Mucosa of descending colon (tissue), 3 donors: ENCODE measurements at regions not wholly inside any gene's neighbourhood (a gene's known extent, or its start where the extent isn't known, plus 50 kb on each side); places are given as distances from the start of the nearest gene placed in this dataset.
"Not testable (repeated sequence)": the region's sequence is repeated elsewhere in the genome, so short reads cannot be mapped to it uniquely, and the experiment has no call there.

Experiments used
- ATAC-seq: fragments of 200-7000 bp; cut with Tn5 transposase; one replicate; pipeline ENCODE4 v1.9.1; 2020; ENCODE audit warnings: mild to moderate bottlenecking, moderate library complexity
- DNase-seq, 3 donors: peaks; one replicate each; pipeline ENCODE4 v3.0.0-alpha.2; 2020
- H3K36me3 ChIP-seq: fragments of 200-600 bp; one replicate; pipeline ENCODE4 v1.8.0; 2021; ENCODE audit warnings: low read depth, mild to moderate bottlenecking
- H3K4me1 ChIP-seq: fragments of 200-600 bp; one replicate; pipeline ENCODE4 v1.8.0; 2021; ENCODE audit warnings: low read depth, mild to moderate bottlenecking
- H3K4me3 ChIP-seq: fragments of 200-600 bp; one replicate; pipeline ENCODE4 v1.8.0; 2021; ENCODE audit warnings: mild to moderate bottlenecking
- H3K9me3 ChIP-seq: fragments of 200-600 bp; one replicate; pipeline ENCODE4 v1.8.0; 2021; ENCODE audit warnings: mild to moderate bottlenecking
- intact Hi-C, 2 donors: fragments of 100-400 bp; cut with DNase I in 1 of 2; cut with micrococcal nuclease in 1 of 2; formaldehyde crosslinking; loops; one replicate each; pipeline versions ENCODE4 v1.11.0 to v1.11.1; 2022; cut with DNase I, micrococcal nuclease
- TF ChIP-seq, protein P1 (sequence below): fragments of 200-600 bp; IDR thresholded peaks from one replicate; pipeline ENCODE4 v1.8.0; 2022; ENCODE audit warnings: antibody characterized with exemption, mild to moderate bottlenecking
- donor health status: DM: no; HTN: no; CAD: no; lungs with moderate emphysema.
- donor health status: DM: no; HTN: no; CAD: no.
- donor health status: DM: no; HTN: yes; CAD: no.

DNA sequence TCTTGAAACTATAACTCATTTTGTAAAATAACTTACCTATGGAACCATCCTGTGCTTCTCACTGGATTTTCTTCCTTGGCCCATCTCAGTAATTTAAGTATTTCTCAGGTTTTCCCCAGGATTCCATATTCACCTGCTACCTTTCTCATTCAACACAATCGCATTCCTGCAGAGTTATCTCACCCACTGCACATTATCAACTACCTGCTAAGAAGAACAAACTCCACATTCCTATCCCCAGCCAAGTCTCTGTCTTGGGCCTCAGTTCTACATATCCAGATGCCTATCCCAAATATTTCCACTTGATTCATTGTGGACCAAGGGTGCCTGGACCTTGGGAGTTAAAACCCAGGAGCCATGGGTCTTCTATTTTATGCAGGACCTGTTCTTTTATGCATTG is 60.2 kb upstream of the KCNQ5 start:
- Histone ChIP-seq H3K4me3 (no peak overlapping the region), H3K4me1 (no peaks in the 10 kb centered on the region), H3K9me3 (no peaks in the 10 kb centered on the region), H3K36me3 (no peaks in the 10 kb centered on the region)
- intact Hi-C loops, result no loop called here
- no peak for DNase-seq
- TF ChIP-seq, protein P1, sequence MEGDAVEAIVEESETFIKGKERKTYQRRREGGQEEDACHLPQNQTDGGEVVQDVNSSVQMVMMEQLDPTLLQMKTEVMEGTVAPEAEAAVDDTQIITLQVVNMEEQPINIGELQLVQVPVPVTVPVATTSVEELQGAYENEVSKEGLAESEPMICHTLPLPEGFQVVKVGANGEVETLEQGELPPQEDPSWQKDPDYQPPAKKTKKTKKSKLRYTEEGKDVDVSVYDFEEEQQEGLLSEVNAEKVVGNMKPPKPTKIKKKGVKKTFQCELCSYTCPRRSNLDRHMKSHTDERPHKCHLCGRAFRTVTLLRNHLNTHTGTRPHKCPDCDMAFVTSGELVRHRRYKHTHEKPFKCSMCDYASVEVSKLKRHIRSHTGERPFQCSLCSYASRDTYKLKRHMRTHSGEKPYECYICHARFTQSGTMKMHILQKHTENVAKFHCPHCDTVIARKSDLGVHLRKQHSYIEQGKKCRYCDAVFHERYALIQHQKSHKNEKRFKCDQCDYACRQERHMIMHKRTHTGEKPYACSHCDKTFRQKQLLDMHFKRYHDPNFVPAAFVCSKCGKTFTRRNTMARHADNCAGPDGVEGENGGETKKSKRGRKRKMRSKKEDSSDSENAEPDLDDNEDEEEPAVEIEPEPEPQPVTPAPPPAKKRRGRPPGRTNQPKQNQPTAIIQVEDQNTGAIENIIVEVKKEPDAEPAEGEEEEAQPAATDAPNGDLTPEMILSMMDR, result no peak
- ATAC-seq, result no peak

DNA sequence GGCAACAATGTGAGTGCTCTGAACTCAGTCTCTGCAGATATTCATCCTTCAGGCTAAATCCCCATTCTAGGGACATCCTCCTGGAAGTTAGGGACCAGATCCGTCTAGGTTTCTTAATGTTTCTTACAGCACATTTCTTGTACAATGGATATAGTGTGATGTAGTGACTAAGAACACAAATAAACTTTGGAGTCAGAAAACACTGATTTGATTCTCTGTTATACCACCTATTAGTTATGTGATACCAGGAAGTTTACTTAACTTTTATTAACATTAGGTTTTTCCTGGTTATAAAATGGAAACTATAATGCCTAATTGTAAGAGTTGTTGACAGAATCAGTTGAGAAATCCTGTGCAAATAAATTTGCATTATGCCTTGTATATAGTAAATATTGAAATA is 57.6 kb upstream of the KCNQ5 start:
- no peaks in the 10 kb centered on the region for H3K9me3 ChIP-seq

DNA sequence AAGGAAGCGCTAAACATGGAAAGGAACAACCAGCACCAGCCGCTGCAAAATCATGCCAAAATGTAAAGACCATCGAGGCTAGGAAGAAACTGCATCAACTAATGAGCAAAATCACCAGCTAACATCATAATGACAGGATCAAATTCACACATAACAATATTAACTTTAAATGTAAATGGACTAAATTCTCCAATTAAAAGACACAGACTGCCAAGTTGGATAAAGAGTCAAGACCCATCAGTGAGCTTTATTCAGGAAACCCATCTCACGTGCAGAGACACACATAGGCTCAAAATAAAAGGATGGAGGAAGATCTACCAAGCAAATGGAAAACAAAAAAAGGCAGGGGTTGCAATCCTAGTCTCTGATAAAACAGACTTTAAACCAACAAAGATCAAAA is 49.9 kb upstream of the KCNQ5 start:
- DNase-seq, H3K9me3 ChIP-seq, H3K36me3 ChIP-seq, H3K4me3 ChIP-seq, H3K4me1 ChIP-seq, intact Hi-C loops, ATAC-seq: not testable (repeated sequence)

More for the DNA sequence above, 57.6 kb upstream of the KCNQ5 start:
- ATAC-seq (no peak), DNase-seq (no peak)
- TF ChIP-seq, protein P1, result no peak
- Histone ChIP-seq H3K36me3 (no peaks in the 10 kb centered on the region), H3K4me1 (no peaks in the 10 kb centered on the region), H3K4me3 (no peak overlapping the region)
- intact Hi-C loops, result no loop called here
